AG04449 (cell line): ENCODE measurements at regions not wholly inside any gene's neighbourhood (a gene's known extent, or its start where the extent isn't known, plus 50 kb on each side); places are given as distances from the start of the nearest gene placed in this dataset.
"Not testable (repeated sequence)": the region's sequence is repeated elsewhere in the genome, so short reads cannot be mapped to it uniquely, and the experiment has no call there.

Source experiments
- CTCF ChIA-PET: fragments of 350-600 bp; formaldehyde crosslinking; extraction: SDS; loops from one replicate; lab custom pipeline; 2021; ENCODE audit warnings: antibody characterized with exemption; lab: Yijun Ruan, JAX
- POLR2A ChIA-PET: fragments of 400-600, 350-600 bp; formaldehyde crosslinking; extraction: SDS; loops from one replicate; lab custom pipeline; 2020; ENCODE audit warnings: antibody characterized with exemption, inconsistent platforms; lab: Yijun Ruan, JAX
- DNase-seq: peaks from one replicate; pipeline ENCODE4 v3.0.0-alpha.2; 2010; ENCODE audit warnings: low read depth, low spot score
- H3K4me3 ChIP-seq: 2 replicates; pipeline ENCODE4 v1.5.1; 2011; ENCODE audit warnings: low read depth, mild to moderate bottlenecking, control low read depth, low read length
- TF ChIP-seq, protein P1 (sequence below): IDR thresholded peaks from one replicate; pipeline ENCODE4 v1.5.1; 2011; ENCODE audit warnings: mild to moderate bottlenecking, moderate library complexity, low read length, control low read depth, inconsistent platforms; ENCODE audit not compliant: insufficient read depth; ENCODE audit errors: missing control alignments

DNA sequence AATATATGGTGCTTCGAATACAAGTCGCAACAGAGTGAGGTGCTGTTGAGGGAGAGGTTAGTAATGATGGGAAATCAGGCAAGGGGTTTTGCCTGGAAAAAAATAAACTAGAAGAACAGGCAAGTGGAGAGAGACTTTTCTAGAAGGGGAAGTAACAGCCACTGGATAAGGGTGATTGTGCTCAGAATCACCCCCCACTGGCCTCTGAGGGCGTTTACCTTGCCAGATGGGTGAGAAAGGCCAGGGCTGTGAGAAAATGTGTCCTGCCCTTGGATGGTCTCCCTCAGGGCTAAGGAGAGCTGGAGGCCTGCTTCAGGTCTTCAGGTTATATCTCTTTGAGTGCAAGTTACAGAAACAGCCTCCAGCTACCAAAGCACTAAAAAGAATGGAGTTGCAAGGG is 151.8 kb downstream of the MEX3B start:
- POLR2A ChIA-PET, result no interaction called here
- CTCF ChIA-PET, result interaction anchor here (1.0 kb wide), 1 partner anchor 45 kb away, joined by 3 read pairs; no protein-coding TSS in a partner anchor
- no peak for DNase-seq
- no peak overlapping the region for H3K4me3 ChIP-seq
- TF ChIP-seq, protein P1, sequence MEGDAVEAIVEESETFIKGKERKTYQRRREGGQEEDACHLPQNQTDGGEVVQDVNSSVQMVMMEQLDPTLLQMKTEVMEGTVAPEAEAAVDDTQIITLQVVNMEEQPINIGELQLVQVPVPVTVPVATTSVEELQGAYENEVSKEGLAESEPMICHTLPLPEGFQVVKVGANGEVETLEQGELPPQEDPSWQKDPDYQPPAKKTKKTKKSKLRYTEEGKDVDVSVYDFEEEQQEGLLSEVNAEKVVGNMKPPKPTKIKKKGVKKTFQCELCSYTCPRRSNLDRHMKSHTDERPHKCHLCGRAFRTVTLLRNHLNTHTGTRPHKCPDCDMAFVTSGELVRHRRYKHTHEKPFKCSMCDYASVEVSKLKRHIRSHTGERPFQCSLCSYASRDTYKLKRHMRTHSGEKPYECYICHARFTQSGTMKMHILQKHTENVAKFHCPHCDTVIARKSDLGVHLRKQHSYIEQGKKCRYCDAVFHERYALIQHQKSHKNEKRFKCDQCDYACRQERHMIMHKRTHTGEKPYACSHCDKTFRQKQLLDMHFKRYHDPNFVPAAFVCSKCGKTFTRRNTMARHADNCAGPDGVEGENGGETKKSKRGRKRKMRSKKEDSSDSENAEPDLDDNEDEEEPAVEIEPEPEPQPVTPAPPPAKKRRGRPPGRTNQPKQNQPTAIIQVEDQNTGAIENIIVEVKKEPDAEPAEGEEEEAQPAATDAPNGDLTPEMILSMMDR, result no peak

DNA sequence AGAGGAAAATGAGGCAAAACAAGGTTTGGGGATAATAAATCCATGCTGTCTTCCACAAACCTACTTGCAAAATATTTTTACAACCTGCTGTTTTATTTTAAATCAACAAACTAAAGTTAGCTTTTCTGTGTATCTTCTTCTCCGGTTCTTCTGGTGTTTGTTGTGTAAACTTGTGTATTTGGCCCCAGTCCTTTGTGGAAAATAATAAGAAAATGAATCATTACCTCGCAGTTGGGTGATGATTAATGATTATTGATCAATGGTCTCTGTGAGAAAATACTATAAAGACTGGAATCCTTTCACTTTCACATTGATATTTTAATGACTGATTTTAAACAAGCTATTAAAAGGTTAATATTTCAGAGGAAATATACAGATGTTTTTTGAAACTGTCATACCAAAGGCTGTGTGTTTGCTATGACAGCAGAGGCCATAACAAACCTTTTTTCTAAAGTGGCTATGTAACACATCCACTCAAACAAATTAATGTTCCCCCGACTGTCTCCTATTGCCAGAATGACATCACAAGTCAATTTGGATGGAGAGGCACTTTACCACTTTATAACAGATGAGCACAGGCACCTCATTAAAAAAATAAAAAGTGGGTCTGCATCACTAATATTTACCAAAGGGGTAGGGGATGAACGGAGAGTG is 152.5 kb downstream of the MEX3B start:
- POLR2A ChIA-PET, result no interaction called here
- CTCF ChIA-PET, result interaction anchor here (1.0 kb wide), 1 partner anchor 46 kb away, joined by 3 read pairs; no protein-coding TSS in a partner anchor
- H3K4me3 ChIP-seq, result no peak overlapping the region
- TF ChIP-seq, protein P1, result no peak
- DNase-seq, result no peak

DNA sequence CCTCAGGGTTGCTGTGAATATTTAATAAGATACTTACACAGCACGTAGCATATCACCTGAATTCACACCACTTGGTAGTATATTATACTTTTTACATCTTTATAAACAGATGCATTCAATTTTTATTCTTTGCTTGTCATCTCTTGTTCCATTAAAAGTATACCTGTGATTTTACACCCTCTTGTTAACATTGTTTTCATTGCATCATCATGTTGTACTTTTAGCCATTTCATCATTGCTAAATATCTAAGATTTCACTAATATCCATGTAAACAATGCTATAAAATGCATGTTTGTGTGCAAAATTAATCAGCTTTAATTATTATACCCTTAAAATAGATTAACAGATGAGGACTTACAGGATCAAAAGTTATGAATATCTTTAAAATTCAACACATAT is 155.3 kb downstream of the MEX3B start:
- CTCF ChIA-PET, result interaction anchor here (1.1 kb wide), 1 partner anchor 11 kb away, joined by 3 read pairs; no protein-coding TSS in a partner anchor
- no peak overlapping the region for H3K4me3 ChIP-seq
- no peak for DNase-seq
- POLR2A ChIA-PET, result no interaction called here
- TF ChIP-seq, protein P1, result no peak

DNA sequence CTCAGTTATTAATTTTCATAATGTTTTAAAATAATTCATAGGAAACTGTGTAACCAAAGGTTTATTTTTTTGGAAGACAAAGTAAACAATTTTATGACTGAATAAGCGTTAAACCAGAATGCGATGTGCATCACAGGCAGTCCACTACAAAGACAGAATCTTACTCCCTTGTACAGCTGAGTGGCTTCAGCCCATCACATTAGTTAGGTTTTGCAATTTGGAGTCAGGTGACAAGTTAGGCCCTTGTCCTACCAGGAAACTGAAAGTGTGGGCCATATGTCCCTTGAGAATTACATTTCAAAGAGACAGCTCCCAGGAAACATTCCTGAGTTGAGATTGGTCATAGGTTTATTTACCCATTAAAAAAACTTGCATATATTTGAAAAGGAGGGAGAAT is 156.3 kb downstream of the MEX3B start:
- CTCF ChIA-PET, result no interaction called here
- DNase-seq, result no peak
- POLR2A ChIA-PET, result no interaction called here
- TF ChIP-seq, protein P1, result no peak
- H3K4me3 ChIP-seq, result no peak overlapping the region

DNA sequence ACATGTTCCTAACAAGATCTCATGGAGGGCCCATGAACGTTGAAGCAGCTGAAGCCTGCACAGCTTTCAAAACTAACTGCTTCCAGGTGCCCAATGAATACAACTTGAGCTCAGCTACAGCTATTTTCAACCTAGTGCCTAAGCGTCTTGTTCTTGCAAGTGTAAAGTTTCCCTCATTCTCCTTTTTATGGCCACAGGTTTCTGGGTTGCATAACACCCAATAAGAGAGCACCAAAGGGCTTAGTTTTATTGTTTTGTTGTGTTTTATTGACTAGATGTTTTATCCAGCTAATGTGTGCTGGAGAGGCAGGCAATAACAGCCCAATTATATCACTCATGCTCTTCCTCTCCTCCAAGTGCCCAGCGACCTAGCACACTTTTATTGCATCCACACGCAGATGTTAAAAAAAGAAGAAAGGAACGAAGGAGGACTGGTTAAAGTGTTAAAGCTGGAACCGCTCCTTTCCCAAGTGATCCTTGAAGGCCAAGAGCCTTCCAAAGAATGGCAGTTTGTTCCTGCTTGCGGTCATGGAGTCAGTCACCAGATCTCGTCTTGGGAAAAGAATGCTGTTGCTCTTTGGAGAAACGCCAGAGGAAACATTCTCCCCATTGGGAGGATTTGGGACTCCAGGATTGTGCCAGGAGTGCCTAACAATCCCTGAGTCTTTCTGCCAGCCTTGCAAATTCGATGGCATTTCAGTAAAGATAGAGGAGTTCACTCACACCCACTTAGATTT is 156.9 kb downstream of the MEX3B start:
- DNase-seq, result no peak
- TF ChIP-seq, protein P1, result no peak
- ChIA-PET CTCF (no interaction called here), POLR2A (no interaction called here)
- no peak overlapping the region for H3K4me3 ChIP-seq

DNA sequence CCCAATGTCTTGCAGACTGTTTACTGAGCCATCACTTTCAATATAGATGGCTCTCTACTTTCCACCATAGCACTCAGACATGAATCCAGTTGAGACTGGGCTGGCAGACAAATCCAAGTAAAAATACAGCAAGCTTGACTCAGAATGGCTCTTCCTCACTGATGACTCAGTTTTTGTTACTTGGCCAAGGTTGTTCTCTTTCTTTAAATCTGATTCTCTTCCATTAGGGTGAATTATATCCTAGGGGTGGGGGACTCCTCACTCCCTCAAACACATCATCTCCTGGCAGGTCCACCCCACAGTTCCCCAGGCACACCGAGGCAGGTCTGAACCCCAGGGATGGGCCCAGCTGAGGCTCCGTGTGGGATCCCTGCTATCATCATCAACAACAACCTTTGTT is 157.9 kb downstream of the MEX3B start:
- TF ChIP-seq, protein P1, result no peak
- DNase-seq, result no peak
- no peak overlapping the region for H3K4me3 ChIP-seq
- ChIA-PET CTCF (no interaction called here), POLR2A (interaction anchor here (0.6 kb wide), 1 partner anchor 158 kb away, joined by 3 read pairs; the partner anchor contains the start of gene MEX3B)

DNA sequence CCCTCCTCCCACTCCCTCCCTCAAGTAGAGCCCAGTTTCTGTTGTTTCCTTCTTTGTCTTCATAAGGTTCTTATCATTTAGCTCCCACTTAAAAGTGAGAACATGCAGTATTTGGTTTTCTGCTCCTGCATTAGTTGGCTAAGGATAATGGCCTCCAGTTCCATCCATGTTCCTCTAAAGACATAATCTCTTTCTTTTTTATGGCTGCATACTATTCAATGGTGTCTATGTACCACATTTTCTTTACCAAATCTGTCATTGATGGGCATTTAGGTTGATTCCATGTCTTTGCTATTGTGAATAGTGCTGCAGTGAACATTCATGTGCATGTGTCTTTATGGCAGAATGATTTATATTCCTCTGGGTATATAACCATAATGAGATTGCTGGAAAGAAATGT is 158.6 kb downstream of the MEX3B start:
- DNase-seq, POLR2A ChIA-PET, CTCF ChIA-PET, H3K4me3 ChIP-seq: not testable (repeated sequence)
